Right atrium auricular region (tissue), 2 donors: ENCODE measurements at regions not wholly inside any gene's neighbourhood (a gene's known extent, or its start where the extent isn't known, plus 50 kb on each side); places are given as distances from the start of the nearest gene placed in this dataset.

ENCODE experiments used
- DNase-seq: peaks from one replicate; pipeline ENCODE4 v3.0.0-alpha.2; 2019; ENCODE audit warnings: low spot score
- H3K27ac ChIP-seq, 2 donors: fragments of 200-600 bp; sonication (generic); 1 replicate in 1 of 2; 2 replicates in 1 of 2; pipeline ENCODE4 v1.5.1; 2016 to 2019
- H3K27me3 ChIP-seq, 2 donors: fragments of 200-600 bp; sonication (generic); one replicate each; pipeline versions ENCODE4 v1.5.1 to v1.6.0; 2017 to 2019
- H3K36me3 ChIP-seq: fragments of 200-600 bp; sonication (generic); one replicate; pipeline ENCODE4 v1.5.1; 2016
- H3K4me1 ChIP-seq, 2 donors: fragments of 200-600 bp; sonication (generic); one replicate each; pipeline versions ENCODE4 v1.5.1 to v1.6.0; 2017 to 2019
- H3K4me3 ChIP-seq, 2 donors: fragments of 200-600 bp; sonication (generic); 1 replicate in 1 of 2; 2 replicates in 1 of 2; pipeline ENCODE4 v1.5.1; 2017 to 2019; ENCODE audit warnings: mild to moderate bottlenecking in 1 of 2, moderate library complexity in 1 of 2
- H3K9me3 ChIP-seq, 2 donors: fragments of 200-600 bp; sonication (generic); one replicate each; pipeline ENCODE4 v1.5.1; 2019
- TF ChIP-seq, protein P1 (sequence below), 2 donors: fragments of 200-600 bp; sonication (generic); IDR thresholded peaks; one replicate each; pipeline ENCODE4 v1.5.1; 2019; ENCODE audit warnings: antibody characterized with exemption in 2 of 2

- no peak overlapping the region for H3K4me3 ChIP-seq
- H3K9me3 ChIP-seq: no peaks in the 10 kb centered on the region
- no peaks in the 10 kb centered on the region for H3K36me3 ChIP-seq
- DNase-seq: no peak
- no peak overlapping the region for H3K27ac ChIP-seq
- TF ChIP-seq, protein P1, sequence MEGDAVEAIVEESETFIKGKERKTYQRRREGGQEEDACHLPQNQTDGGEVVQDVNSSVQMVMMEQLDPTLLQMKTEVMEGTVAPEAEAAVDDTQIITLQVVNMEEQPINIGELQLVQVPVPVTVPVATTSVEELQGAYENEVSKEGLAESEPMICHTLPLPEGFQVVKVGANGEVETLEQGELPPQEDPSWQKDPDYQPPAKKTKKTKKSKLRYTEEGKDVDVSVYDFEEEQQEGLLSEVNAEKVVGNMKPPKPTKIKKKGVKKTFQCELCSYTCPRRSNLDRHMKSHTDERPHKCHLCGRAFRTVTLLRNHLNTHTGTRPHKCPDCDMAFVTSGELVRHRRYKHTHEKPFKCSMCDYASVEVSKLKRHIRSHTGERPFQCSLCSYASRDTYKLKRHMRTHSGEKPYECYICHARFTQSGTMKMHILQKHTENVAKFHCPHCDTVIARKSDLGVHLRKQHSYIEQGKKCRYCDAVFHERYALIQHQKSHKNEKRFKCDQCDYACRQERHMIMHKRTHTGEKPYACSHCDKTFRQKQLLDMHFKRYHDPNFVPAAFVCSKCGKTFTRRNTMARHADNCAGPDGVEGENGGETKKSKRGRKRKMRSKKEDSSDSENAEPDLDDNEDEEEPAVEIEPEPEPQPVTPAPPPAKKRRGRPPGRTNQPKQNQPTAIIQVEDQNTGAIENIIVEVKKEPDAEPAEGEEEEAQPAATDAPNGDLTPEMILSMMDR (IDR thresholded peaks at IDR 0.05): no peak
- no peaks in the 10 kb centered on the region for H3K4me1 ChIP-seq
- no peaks in the 10 kb centered on the region for H3K27me3 ChIP-seq
These were observed 52.1 kb upstream of the IQSEC1 start for GRCh38 chr3:13125092-13126015.

- H3K27ac ChIP-seq: no peak overlapping the region
- H3K4me3 ChIP-seq: no peak overlapping the region
- no peaks in the 10 kb centered on the region for H3K4me1 ChIP-seq
- H3K27me3 ChIP-seq: no peaks in the 10 kb centered on the region
- no peaks in the 10 kb centered on the region for H3K9me3 ChIP-seq
- no peak for DNase-seq
- no peaks in the 10 kb centered on the region for H3K36me3 ChIP-seq
- TF ChIP-seq, protein P1 (IDR thresholded peaks at IDR 0.05): no peak
These were observed 51.4 kb upstream of the IQSEC1 start for GRCh38 chr3:13124631-13125030.

GRCh38 chr3:13123765-13124164 is 50.5 kb upstream of the IQSEC1 start:
- H3K9me3 ChIP-seq: no peaks in the 10 kb centered on the region
- H3K4me1 ChIP-seq: no peaks in the 10 kb centered on the region
- DNase-seq: no peak
- H3K27me3 ChIP-seq: no peaks in the 10 kb centered on the region
- H3K4me3 ChIP-seq: no peak overlapping the region
- no peaks in the 10 kb centered on the region for H3K36me3 ChIP-seq
- TF ChIP-seq, protein P1 (IDR thresholded peaks at IDR 0.05): no peak
- H3K27ac ChIP-seq: no peak overlapping the region

GRCh38 chr3:13123013-13123654 is 49.9 kb upstream of the IQSEC1 start:
- Histone ChIP-seq H3K4me3 (no peak overlapping the region), H3K27me3 (no peaks in the 10 kb centered on the region), H3K9me3 (no peaks in the 10 kb centered on the region), H3K27ac (no peak overlapping the region), H3K4me1 (no peaks in the 10 kb centered on the region), H3K36me3 (no peaks in the 10 kb centered on the region)
- DNase-seq: no peak
- TF ChIP-seq, protein P1 (IDR thresholded peaks at IDR 0.05): no peak
